ENCODE measurements at regions not wholly inside any gene's neighbourhood (a gene's known extent, or its start where the extent isn't known, plus 50 kb on each side); places are given as distances from the start of the nearest gene placed in this dataset.

- TF ChIP-seq TEAD4 (IDR thresholded peaks at IDR 0.05) (no peak), YY1 (IDR thresholded peaks at IDR 0.05; ENCODE audit: low read depth) (no peak), TAF1 (IDR thresholded peaks at IDR 0.05; ENCODE audit: low read depth) (no peak), MAX (IDR thresholded peaks at IDR 0.05) (no peak), EGR1 (IDR thresholded peaks at IDR 0.05) (no peak), RAD21 (IDR thresholded peaks at IDR 0.05; ENCODE audit: low read depth) (no peak), CEBPB (IDR thresholded peaks at IDR 0.05) (no peak), REST (IDR thresholded peaks at IDR 0.05; ENCODE audit: low read depth) (no peak)
These were observed 463.6 kb downstream of the HACE1 start for GRCh38 chr6:104396077-104396476.

Data from Ishikawa (cell line).